Esophagus muscularis mucosa (tissue), 3 donors: ENCODE measurements at regions not wholly inside any gene's neighbourhood (a gene's known extent, or its start where the extent isn't known, plus 50 kb on each side); places are given as distances from the start of the nearest gene placed in this dataset.

Experiments used
- CTCF ChIP-seq, 3 experiments: fragments of 200-600 bp in 2 of 3; fragments of 450-650 bp in 1 of 3; sonication (generic) in 2 of 3; IDR thresholded peaks; one replicate each; pipeline ENCODE4 v1.5.1; 2017 to 2019; ENCODE audit warnings: antibody characterized with exemption in 3 of 3, mild to moderate bottlenecking in 2 of 3, moderate library complexity in 1 of 3
- POLR2A ChIP-seq: fragments of 450-650 bp; IDR thresholded peaks from one replicate; pipeline ENCODE4 v1.6.1; 2017; ENCODE audit warnings: antibody characterized with exemption, moderate library complexity, mild to moderate bottlenecking, low read depth

DNA sequence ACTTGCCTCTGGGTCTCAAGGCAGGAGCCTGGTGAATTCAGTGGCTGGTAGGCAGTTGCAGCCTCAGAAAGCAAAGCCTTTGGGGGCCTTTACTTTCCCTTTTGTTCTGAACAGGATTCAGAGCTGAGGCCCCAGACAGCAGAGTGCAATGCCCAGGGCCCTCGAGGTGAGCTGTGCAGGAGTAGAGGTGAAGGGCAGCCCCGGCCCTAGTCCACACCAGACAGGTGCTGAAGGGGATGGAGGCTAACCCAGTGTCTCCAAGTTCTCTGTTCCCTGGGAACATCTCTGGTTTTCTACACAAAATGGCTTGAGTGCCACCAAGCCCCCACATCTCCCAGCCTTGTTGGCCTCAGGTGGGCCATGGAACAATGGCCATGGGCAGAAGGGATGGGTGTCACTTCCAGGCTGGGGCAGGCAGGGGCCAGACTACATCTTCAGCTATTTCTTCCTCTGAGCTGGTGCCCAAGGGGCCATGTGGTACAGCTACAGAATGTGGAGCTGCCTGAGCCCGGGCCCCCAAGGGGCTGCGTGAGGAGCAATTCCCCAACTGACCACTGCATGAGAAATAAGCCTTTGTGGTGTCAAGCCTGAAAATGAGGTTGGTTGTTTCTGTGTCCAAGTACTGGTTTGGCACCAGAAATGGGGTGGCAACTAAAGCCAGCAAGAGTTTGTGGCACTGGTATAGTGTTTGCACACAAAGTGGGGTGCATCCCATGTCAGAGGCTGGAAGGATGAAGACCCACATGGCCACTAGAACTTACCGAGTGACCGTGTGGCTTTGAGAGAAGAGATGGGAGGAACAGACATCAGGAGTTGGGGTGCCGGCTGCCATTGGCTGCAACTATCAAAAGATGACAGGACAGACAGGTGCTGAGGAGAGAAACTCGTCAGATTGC, 57.8 kb downstream of the BARX1 start:
- no peak for TF ChIP-seq CTCF (IDR thresholded peaks at IDR 0.05)
- TF ChIP-seq POLR2A: no peak
